LNCAP (cell line): ENCODE measurements at regions not wholly inside any gene's neighbourhood (a gene's known extent, or its start where the extent isn't known, plus 50 kb on each side); places are given as distances from the start of the nearest gene placed in this dataset.

Experiments used
- CTCF ChIP-seq: fragments of 450-650 bp; IDR thresholded peaks from 2 replicates; pipeline ENCODE4 v1.5.1; 2017; ENCODE audit warnings: mild to moderate bottlenecking

GRCh38 chr7:15780271-15780670, 93.8 kb upstream of the MEOX2 start:
- TF ChIP-seq CTCF, result no peak

- TF ChIP-seq CTCF, result no peak
Observed at GRCh38 chr7:15778191-15778590, 91.7 kb upstream of the MEOX2 start.

GRCh38 chr7:15765753-15766152, 79.3 kb upstream of the MEOX2 start:
- no peak for TF ChIP-seq CTCF

GRCh38 chr7:15764851-15765382, 78.4 kb upstream of the MEOX2 start:
- no peak for TF ChIP-seq CTCF

- no peak for TF ChIP-seq CTCF
Observed at GRCh38 chr7:15764010-15764409, 77.5 kb upstream of the MEOX2 start.

DNA sequence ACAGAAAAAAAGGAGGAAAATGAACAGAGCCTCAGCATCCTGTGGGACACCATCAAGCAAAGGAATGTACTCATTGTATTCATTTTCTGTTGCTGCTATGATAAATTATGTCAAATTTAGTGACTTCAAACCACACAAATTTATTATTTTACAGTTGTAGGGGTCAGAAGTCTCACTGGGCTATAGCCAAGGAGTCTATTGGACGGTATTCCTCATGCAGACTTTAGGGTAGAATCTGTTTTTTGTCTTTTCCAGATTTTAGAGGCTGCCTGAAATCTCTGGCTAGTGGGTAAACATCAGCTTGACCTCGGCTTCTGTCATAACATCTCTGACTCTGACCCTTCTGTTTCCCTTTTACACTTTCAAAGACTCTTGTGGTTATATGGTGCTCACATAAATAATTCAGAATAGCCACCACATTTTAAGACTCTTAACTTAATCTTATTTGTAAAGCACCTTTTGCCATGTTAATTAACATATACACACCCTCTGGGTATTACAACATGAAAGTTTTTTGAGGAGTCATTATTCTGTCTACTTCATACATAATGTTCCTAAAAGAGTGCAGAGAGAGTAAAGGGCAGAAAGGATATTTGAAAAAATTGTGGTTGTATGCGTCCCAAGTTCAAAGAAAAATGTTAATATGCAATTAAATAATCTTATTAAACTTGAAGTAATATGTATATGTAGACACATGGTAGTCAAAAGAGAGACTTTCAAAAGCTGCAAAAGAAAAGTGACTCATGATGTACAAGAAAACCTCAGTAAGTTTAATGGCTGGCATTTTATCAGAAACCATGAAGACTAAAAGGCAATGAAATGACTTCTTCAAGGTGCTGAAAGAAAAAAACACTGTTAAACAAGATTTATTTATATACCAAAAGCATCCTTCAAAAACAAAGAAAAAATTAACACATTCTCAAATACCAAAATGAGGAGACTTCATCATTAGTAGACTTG, 70.8 kb upstream of the MEOX2 start:
- no peak for TF ChIP-seq CTCF

DNA sequence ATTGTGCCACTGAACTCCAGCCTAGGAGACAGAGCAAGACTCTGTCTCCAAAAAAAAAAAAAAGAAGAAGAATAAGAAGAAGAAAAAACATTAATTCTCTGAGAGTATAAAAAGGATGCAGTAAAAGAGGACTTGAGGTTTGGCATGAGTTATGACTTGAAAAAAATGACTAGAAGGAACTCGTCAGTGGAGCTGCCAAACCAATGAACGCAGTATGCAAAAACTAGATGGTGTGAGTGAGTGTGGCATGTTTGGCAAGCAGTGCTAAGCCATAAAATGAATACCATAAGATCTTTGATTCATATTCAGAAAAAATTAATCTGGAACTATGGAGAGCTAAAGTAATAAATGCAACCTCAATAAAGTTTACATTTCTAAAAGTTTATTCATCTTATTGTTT, 68.6 kb upstream of the MEOX2 start:
- no peak for TF ChIP-seq CTCF
